ENCODE measurements at regions not wholly inside any gene's neighbourhood (a gene's known extent, or its start where the extent isn't known, plus 50 kb on each side); places are given as distances from the start of the nearest gene placed in this dataset.

DNA sequence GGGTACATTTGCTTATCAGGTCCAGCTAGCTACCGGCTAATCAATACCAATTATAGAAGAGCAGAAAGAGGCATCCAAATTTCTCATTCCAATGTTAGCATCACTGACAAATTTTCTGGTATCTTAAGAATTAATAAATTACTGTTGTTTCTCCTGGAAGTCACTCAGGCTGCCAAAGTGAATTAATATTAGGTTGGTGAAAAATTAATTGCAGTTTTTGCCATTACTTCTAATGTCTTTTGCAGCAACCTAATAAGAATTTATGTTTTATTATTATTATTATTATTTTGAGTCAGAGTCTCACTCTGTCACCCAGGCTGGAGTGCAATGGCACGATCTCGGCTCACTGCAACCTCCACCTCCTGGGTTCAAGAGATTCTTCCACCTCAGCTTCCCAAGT, 979.9 kb downstream of the TYW1 start:
- H3K4me3 Mint-ChIP-seq: no peak overlapping the region
- no peaks in the 10 kb centered on the region for H3K4me1 Mint-ChIP-seq (ENCODE audit: unreplicated experiment)
- peaks cover 12% of the 10 kb centered on the region for H3K27me3 Mint-ChIP-seq
- peaks cover 6% of the 10 kb centered on the region for H3K9me3 Mint-ChIP-seq
- TF ChIP-seq, protein P1, sequence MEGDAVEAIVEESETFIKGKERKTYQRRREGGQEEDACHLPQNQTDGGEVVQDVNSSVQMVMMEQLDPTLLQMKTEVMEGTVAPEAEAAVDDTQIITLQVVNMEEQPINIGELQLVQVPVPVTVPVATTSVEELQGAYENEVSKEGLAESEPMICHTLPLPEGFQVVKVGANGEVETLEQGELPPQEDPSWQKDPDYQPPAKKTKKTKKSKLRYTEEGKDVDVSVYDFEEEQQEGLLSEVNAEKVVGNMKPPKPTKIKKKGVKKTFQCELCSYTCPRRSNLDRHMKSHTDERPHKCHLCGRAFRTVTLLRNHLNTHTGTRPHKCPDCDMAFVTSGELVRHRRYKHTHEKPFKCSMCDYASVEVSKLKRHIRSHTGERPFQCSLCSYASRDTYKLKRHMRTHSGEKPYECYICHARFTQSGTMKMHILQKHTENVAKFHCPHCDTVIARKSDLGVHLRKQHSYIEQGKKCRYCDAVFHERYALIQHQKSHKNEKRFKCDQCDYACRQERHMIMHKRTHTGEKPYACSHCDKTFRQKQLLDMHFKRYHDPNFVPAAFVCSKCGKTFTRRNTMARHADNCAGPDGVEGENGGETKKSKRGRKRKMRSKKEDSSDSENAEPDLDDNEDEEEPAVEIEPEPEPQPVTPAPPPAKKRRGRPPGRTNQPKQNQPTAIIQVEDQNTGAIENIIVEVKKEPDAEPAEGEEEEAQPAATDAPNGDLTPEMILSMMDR (conservative IDR thresholded peaks at IDR 0.05): no peak
- H3K27ac Mint-ChIP-seq: no peak overlapping the region
- DNase-seq (ENCODE audit: extremely low spot score, unreplicated experiment): no peak
- H3K36me3 Mint-ChIP-seq: no peaks in the 10 kb centered on the region

DNA sequence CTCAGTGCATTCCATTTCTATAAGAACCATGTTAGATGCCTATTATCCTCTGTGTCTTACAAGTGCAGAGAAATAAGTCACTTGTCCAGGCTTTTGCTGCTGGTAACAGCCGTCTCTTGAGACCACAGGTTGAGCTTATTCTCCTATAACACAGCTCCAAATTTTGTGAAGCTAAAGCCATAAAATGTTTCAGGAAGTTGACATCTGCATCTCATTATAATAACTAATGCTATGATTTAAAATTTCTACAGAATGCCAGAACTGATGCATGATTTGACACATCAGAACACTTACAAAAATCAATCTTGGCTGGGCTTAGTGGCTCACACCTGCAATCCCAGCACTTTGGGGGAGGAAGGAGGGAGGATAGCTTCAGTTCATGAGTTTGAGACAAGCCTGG, 986.9 kb downstream of the TYW1 start:
- no peak for DNase-seq (ENCODE audit: extremely low spot score, unreplicated experiment)
- Mint-ChIP-seq H3K27me3 (peaks cover 21% of the 10 kb centered on the region), H3K36me3 (no peaks in the 10 kb centered on the region), H3K27ac (no peak overlapping the region), H3K4me3 (no peak overlapping the region), H3K9me3 (peaks cover 6% of the 10 kb centered on the region), H3K4me1 (ENCODE audit: unreplicated experiment) (no peaks in the 10 kb centered on the region)
- TF ChIP-seq, protein P1 (conservative IDR thresholded peaks at IDR 0.05): no peak

DNA sequence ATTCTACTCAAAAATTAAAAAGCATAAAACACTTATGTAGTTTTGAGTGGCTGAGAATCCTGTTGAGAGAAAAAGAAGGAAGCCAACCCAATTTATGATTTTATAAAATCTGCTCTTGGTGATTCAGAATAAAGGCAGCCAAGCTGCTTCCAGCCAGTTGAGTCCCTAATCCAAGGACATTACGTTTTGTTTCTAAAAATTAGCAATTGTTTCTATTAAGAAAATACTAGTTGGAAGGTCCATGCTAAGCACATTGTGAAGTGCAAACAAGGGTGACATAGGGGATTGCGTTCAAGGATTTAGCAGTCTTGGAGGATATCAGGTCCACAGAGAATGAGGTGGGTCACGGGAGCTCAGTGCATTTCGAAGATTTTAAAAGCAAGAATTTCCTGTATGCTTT, 987.7 kb downstream of the TYW1 start:
- Mint-ChIP-seq H3K9me3 (peaks cover 6% of the 10 kb centered on the region), H3K27ac (no peak overlapping the region), H3K27me3 (peaks cover 21% of the 10 kb centered on the region), H3K36me3 (no peaks in the 10 kb centered on the region), H3K4me3 (no peak overlapping the region), H3K4me1 (ENCODE audit: unreplicated experiment) (no peaks in the 10 kb centered on the region)
- TF ChIP-seq, protein P1 (conservative IDR thresholded peaks at IDR 0.05): no peak
- DNase-seq (ENCODE audit: extremely low spot score, unreplicated experiment): no peak

DNA sequence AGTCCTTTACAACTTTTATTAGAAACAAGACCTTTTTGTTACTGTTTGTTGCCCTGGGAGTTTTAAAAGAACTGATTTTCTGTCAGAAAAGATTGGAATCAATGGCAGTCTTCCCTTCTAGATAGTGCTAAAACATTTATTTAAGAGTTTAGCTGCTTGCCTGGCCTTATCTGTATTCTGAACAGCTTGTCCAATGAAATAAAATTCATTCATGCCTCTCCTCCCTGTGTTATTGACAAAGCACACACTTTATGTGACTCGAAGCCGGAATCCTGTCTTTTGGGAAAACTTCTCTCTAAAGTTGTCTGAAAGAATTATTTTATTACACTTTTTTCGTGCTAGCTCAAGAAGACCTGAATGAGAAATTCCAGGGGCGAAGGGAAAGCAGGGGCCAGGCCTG, 992.5 kb downstream of the TYW1 start:
- Mint-ChIP-seq H3K4me1 (ENCODE audit: unreplicated experiment) (peaks cover 5% of the 10 kb centered on the region), H3K27me3 (peaks cover 10% of the 10 kb centered on the region), H3K36me3 (no peaks in the 10 kb centered on the region), H3K9me3 (no peaks in the 10 kb centered on the region), H3K4me3 (no peak overlapping the region), H3K27ac (no peak overlapping the region)
- TF ChIP-seq, protein P1 (conservative IDR thresholded peaks at IDR 0.05): no peak
- no peak for DNase-seq (ENCODE audit: extremely low spot score, unreplicated experiment)

DNA sequence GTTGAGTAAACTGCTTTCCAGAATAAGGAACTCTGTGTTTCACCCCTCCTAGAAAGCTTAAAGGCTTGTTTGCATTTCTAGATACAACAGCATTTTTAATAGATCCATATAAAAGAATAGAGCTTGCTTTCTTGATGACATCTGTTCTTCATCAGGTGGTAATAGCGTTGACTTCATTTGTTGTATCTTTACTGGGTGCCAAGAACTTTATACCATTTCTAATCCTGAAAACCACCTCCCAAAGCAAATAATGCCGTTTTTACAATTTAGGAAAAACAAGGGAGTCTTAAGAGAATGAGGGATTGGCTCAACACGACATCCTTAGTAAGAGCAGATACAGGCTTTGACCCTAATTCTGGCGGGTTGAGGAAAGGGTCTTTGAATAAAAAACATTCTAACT, 993.4 kb downstream of the TYW1 start:
- peaks cover 5% of the 10 kb centered on the region for H3K4me1 Mint-ChIP-seq (ENCODE audit: unreplicated experiment)
- peaks cover 9% of the 10 kb centered on the region for H3K27me3 Mint-ChIP-seq
- H3K27ac Mint-ChIP-seq: no peak overlapping the region
- TF ChIP-seq, protein P1 (conservative IDR thresholded peaks at IDR 0.05): no peak
- H3K36me3 Mint-ChIP-seq: no peaks in the 10 kb centered on the region
- no peak overlapping the region for H3K4me3 Mint-ChIP-seq
- no peaks in the 10 kb centered on the region for H3K9me3 Mint-ChIP-seq
- no peak for DNase-seq (ENCODE audit: extremely low spot score, unreplicated experiment)

DNA sequence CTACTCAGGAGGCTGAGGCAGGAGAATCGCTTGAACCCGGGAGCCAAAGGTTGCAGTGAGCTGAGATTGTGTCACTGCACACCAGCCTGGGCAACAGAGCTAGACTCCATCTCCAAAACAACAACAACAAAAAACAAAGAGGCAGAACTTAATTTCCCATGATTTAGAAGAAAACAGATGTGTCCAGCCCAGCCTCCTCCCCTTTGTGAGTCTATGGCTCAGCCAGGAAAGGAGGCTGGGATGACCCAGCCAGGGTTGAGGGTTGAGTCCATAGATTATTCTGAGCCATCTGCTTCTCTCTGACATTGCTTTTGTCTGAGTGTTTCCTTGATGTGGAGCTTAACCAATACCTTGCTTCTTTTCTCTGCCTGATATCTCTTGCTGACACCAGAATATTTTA, 994.1 kb downstream of the TYW1 start:
- peaks cover 9% of the 10 kb centered on the region for H3K27me3 Mint-ChIP-seq
- TF ChIP-seq, protein P1 (conservative IDR thresholded peaks at IDR 0.05): no peak

More for the DNA sequence above, 994.1 kb downstream of the TYW1 start:
- Mint-ChIP-seq H3K27ac (no peak overlapping the region), H3K4me1 (ENCODE audit: unreplicated experiment) (peaks cover 5% of the 10 kb centered on the region), H3K9me3 (no peaks in the 10 kb centered on the region), H3K36me3 (no peaks in the 10 kb centered on the region), H3K4me3 (no peak overlapping the region)
- DNase-seq (ENCODE audit: extremely low spot score, unreplicated experiment): no peak

All from type B pancreatic cell (in vitro differentiated cells).